ENCODE measurements at regions not wholly inside any gene's neighbourhood (a gene's known extent, or its start where the extent isn't known, plus 50 kb on each side); places are given as distances from the start of the nearest gene placed in this dataset.

DNA sequence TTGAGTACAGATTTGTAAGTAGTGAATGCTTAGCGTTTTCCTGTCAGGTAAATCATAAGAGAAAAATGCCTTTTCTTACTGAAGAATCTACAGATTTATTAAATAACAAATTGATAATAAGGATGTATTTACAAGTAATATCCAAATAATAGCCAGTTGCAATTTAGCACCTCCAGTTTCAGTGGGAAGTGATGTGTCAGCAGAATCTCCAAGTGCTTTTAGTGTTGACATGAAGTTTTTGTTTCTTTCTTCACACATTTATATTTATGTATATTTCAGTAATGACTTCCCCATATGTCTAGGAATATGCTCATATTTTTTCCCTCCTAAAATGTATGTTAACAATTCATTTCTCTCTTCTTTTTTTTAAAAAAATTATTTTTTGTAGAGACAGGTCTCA lies 229.9 kb upstream of the GRIN3A start:
- DNase-seq (ENCODE audit: extremely low read depth, insufficient read length), result no peak
- H3K36me3 ChIP-seq (ENCODE audit: control insufficient read depth, insufficient read depth, low read length), result no peaks in the 10 kb centered on the region
- TF ChIP-seq CTCF (IDR thresholded peaks at IDR 0.05; ENCODE audit: insufficient read depth, low read length, poor library complexity, severe bottlenecking), result no peak
- no peak overlapping the region for H3K4me3 ChIP-seq (replicated peaks; ENCODE audit: low read depth, low read length)
- no peaks in the 10 kb centered on the region; the same call in 1 of the 2 replicates for H3K27me3 ChIP-seq (replicated peaks; ENCODE audit: control insufficient read depth, insufficient read depth, low read length)

DNA sequence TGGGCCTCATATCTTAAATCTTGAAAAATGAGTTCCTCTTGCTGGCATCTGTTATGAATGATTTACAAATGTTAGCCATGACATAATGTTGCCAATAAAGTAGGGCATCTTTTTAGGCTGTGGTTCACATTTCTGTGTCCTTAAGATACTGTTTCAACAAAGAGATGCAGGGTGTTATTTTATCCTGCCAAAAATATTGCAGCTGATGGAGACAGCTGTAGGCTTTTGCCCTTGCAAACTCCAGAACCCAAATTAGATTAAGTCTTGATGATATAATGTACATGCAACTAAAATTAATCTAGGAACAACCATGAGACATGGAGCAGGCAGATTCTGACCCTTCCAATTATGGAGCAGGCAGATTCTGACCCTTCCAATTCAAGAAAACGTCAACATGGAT lies 228.2 kb upstream of the GRIN3A start:
- no peak for TF ChIP-seq CTCF (IDR thresholded peaks at IDR 0.05; ENCODE audit: insufficient read depth, low read length, poor library complexity, severe bottlenecking)
- Histone ChIP-seq H3K4me3 (replicated peaks; ENCODE audit: low read depth, low read length) (no peak overlapping the region), H3K36me3 (ENCODE audit: control insufficient read depth, insufficient read depth, low read length) (no peaks in the 10 kb centered on the region), H3K27me3 (replicated peaks; ENCODE audit: control insufficient read depth, insufficient read depth, low read length) (no peaks in the 10 kb centered on the region; the same call in 1 of the 2 replicates)
- no peak for DNase-seq (ENCODE audit: extremely low read depth, insufficient read length)

- H3K27me3 ChIP-seq (replicated peaks; ENCODE audit: control insufficient read depth, insufficient read depth, low read length), result no peaks in the 10 kb centered on the region
- H3K4me3 ChIP-seq (replicated peaks; ENCODE audit: low read depth, low read length), result no peak overlapping the region
- DNase-seq (ENCODE audit: extremely low read depth, insufficient read length), result no peak
- no peaks in the 10 kb centered on the region for H3K36me3 ChIP-seq (ENCODE audit: control insufficient read depth, insufficient read depth, low read length)
- TF ChIP-seq CTCF (IDR thresholded peaks at IDR 0.05; ENCODE audit: insufficient read depth, low read length, poor library complexity, severe bottlenecking), result no peak
Observed at GRCh38 chr9:101957705-101958104, 219.3 kb upstream of the GRIN3A start.

DNA sequence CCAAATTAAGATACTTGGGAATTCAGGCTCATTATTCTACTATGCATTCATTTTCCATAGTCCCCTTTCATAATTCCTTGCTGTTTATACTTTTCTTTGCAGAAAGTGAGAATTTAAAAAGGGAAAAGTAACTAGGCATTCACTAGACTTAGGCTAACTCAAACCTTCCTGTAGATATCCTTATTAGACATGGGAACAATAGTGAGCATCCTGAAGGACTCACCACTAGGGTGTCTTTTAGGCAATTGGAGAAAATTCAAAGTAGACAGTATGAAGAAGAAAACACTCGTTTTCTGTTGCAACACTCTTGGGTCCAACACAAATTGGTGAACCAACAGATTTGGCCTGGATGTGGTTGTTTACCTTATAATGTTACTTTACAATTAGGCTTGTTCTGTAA lies 213.2 kb upstream of the GRIN3A start:
- DNase-seq (ENCODE audit: extremely low read depth, insufficient read length), result no peak
- no peak for TF ChIP-seq CTCF (IDR thresholded peaks at IDR 0.05; ENCODE audit: insufficient read depth, low read length, poor library complexity, severe bottlenecking)
- Histone ChIP-seq H3K27me3 (replicated peaks; ENCODE audit: control insufficient read depth, insufficient read depth, low read length) (no peaks in the 10 kb centered on the region), H3K36me3 (ENCODE audit: control insufficient read depth, insufficient read depth, low read length) (no peaks in the 10 kb centered on the region), H3K4me3 (replicated peaks; ENCODE audit: low read depth, low read length) (no peak overlapping the region)

GRCh38 chr9:101931756-101932155 lies 193.3 kb upstream of the GRIN3A start:
- DNase-seq (ENCODE audit: extremely low read depth, insufficient read length), result no peak
- H3K27me3 ChIP-seq (replicated peaks; ENCODE audit: control insufficient read depth, insufficient read depth, low read length), result no peaks in the 10 kb centered on the region
- no peaks in the 10 kb centered on the region for H3K36me3 ChIP-seq (ENCODE audit: control insufficient read depth, insufficient read depth, low read length)
- no peak overlapping the region for H3K4me3 ChIP-seq (replicated peaks; ENCODE audit: low read depth, low read length)
- no peak for TF ChIP-seq CTCF (IDR thresholded peaks at IDR 0.05; ENCODE audit: insufficient read depth, low read length, poor library complexity, severe bottlenecking)

DNA sequence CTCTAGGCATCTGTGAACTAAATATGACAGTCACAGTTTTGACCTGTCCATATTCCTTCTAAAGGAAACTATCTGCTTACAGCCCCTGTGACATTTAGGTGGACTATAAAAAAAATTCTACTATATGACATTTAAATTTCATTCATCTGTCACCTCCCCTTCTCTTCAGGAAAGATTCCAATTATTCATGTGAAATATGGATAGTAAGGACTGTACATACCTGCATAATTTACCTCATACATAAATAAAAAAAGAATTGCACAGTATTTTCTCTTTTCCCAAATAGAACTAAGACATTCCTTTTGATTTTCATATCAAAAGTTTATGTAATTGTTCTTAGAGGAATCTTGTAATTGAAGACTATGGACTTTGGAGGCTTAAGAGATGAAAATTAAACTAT lies 192.3 kb upstream of the GRIN3A start:
- Histone ChIP-seq H3K4me3 (replicated peaks; ENCODE audit: low read depth, low read length) (no peak overlapping the region), H3K27me3 (replicated peaks; ENCODE audit: control insufficient read depth, insufficient read depth, low read length) (no peaks in the 10 kb centered on the region), H3K36me3 (ENCODE audit: control insufficient read depth, insufficient read depth, low read length) (no peaks in the 10 kb centered on the region)
- no peak for DNase-seq (ENCODE audit: extremely low read depth, insufficient read length)
- no peak for TF ChIP-seq CTCF (IDR thresholded peaks at IDR 0.05; ENCODE audit: insufficient read depth, low read length, poor library complexity, severe bottlenecking)

Data from GM06990 (cell line).